Pancreas (tissue), 10 donors: ENCODE measurements at regions not wholly inside any gene's neighbourhood (a gene's known extent, or its start where the extent isn't known, plus 50 kb on each side); places are given as distances from the start of the nearest gene placed in this dataset.

Experiments used
- ATAC-seq, 4 donors: fragments of 200-7000 bp; cut with Tn5 transposase; one replicate each; pipeline versions ENCODE4 v1.8.0 to v1.9.1; 2020; ENCODE audit warnings: mild to moderate bottlenecking in 4 of 4, moderate library complexity in 4 of 4
- DNase-seq, 6 donors: peaks; one replicate each; pipeline ENCODE4 v3.0.0-alpha.2; 2020
- FAIRE-seq: peaks from 2 replicates; lab custom pipeline; 2012; peaks lifted over from hg19 to GRCh38; lab: Jason Lieb, UNC
- H3K27ac ChIP-seq, 4 donors: fragments of 200-600 bp; sonication (generic); 1 replicate in 3 of 4; 2 replicates in 1 of 4; pipeline versions ENCODE4 v1.5.0 to v1.8.0; 2020
- H3K27me3 ChIP-seq, 4 donors: fragments of 200-600 bp; one replicate each; pipeline ENCODE4 v1.8.0; 2021
- H3K36me3 ChIP-seq, 3 donors: fragments of 200-600 bp; sonication (generic) in 1 of 3; one replicate each; pipeline versions ENCODE4 v1.5.0 to v1.8.0; 2020 to 2021
- H3K4me1 ChIP-seq, 3 donors: fragments of 200-600 bp; one replicate each; pipeline ENCODE4 v1.8.0; 2021
- H3K4me3 ChIP-seq, 4 donors: fragments of 200-600 bp; sonication (generic) in 2 of 4; one replicate each; pipeline versions ENCODE4 v1.5.0 to v1.8.0; 2020 to 2021
- H3K9me3 ChIP-seq, 4 donors: fragments of 200-600 bp; one replicate each; pipeline ENCODE4 v1.8.0; 2021
- CTCF ChIP-seq, 4 donors: fragments of 200-600 bp; sonication (generic) in 3 of 4; IDR thresholded peaks; one replicate each; pipeline versions ENCODE4 v1.5.0 to v1.8.0; 2021; ENCODE audit warnings: antibody characterized with exemption in 4 of 4
- WGBS, 2 donors: extraction: QIAGEN DNeasy Blood & Tissue Kit; methylation state at CpG; one replicate each; pipeline ENCODE4 v1.1.7; 2013; 5-methylcytosine and 5-hydroxymethylcytosine counted together
- intact Hi-C, 3 donors: fragments of 100-400 bp; cut with DNase I; formaldehyde crosslinking; loops; one replicate each; pipeline versions ENCODE4 v1.11.1 to v1.14.2; 2022
- donor health status: healthy with polysubstance abuse.
- donor health status: DM: no; HTN: no; CAD: no; lungs with moderate emphysema.
- donor health status: DM: no; HTN: no; CAD: no.
- donor health status: control.
- donor health status: control.
- donor health status: Bipolar disorder and iron deficiency.
- donor health status: DM: yes; HTN: yes; CAD: no.
- donor health status: DM: no; HTN: no; CAD: no.
- donor health status: DM: no; HTN: no; CAD: no.
- donor health status: DM: yes; HTN: yes; CAD: no.

- peaks cover 17 to 35% (median 28%) of the 10 kb centered on the region in 3 donors for H3K4me1 ChIP-seq
- no peak overlapping the region for H3K27ac ChIP-seq
- no peak for FAIRE-seq
- no peaks in the 10 kb centered on the region for H3K9me3 ChIP-seq
- 44 to 51% methylated on average over 2 of the region's 2 CpGs for WGBS, 2 donors
- H3K27me3 ChIP-seq = no peaks in the 10 kb centered on the region
- H3K36me3 ChIP-seq = no peaks in the 10 kb centered on the region
- no peak for TF ChIP-seq CTCF (IDR thresholded peaks at IDR 0.05)
- DNase-seq = no peak
- H3K4me3 ChIP-seq = no peak overlapping the region
- no peak for ATAC-seq
- intact Hi-C loops = no loop called here
Observed at GRCh38 chr6:139546106-139546472, 171.6 kb upstream of the CITED2 start.

GRCh38 chr6:139545206-139546105 lies 171.0 kb upstream of the CITED2 start:
- intact Hi-C loops = no loop called here
- DNase-seq = no peak
- no peak overlapping the region for H3K27ac ChIP-seq
- peak in 2 of 4 donors; percentile 46 to 61 for ATAC-seq
- no peaks in the 10 kb centered on the region for H3K36me3 ChIP-seq
- FAIRE-seq = no peak
- H3K4me1 ChIP-seq = peaks cover 17 to 36% (median 28%) of the 10 kb centered on the region in 3 donors
- H3K9me3 ChIP-seq = no peaks in the 10 kb centered on the region
- H3K27me3 ChIP-seq = no peaks in the 10 kb centered on the region
- H3K4me3 ChIP-seq = no peak overlapping the region
- no peak for TF ChIP-seq CTCF (IDR thresholded peaks at IDR 0.05)
- WGBS, 2 donors = 29 to 34% methylated on average over 6 of the region's 6 CpGs

- H3K27ac ChIP-seq = no peak overlapping the region
- H3K27me3 ChIP-seq = no peaks in the 10 kb centered on the region
- TF ChIP-seq CTCF (IDR thresholded peaks at IDR 0.05) = no peak
- H3K4me3 ChIP-seq = no peak overlapping the region
- H3K9me3 ChIP-seq = no peaks in the 10 kb centered on the region
- ATAC-seq = no peak
- no peak for FAIRE-seq
- intact Hi-C loops = no loop called here
- H3K36me3 ChIP-seq = no peaks in the 10 kb centered on the region
- no peak for DNase-seq
- 88 to 91% methylated on average over 2 of the region's 2 CpGs for WGBS, 2 donors
- H3K4me1 ChIP-seq = peaks cover 17 to 37% (median 28%) of the 10 kb centered on the region in 3 donors
Observed at GRCh38 chr6:139544701-139545057, 170.2 kb upstream of the CITED2 start.

- no peak for TF ChIP-seq CTCF (IDR thresholded peaks at IDR 0.05)
- no peak for FAIRE-seq
- Histone ChIP-seq H3K36me3 (no peaks in the 10 kb centered on the region), H3K27ac (no peak overlapping the region), H3K9me3 (no peaks in the 10 kb centered on the region), H3K4me3 (no peak overlapping the region), H3K27me3 (no peaks in the 10 kb centered on the region), H3K4me1 (peaks cover 14 to 37% (median 23%) of the 10 kb centered on the region in 3 donors)
- intact Hi-C loops = no loop called here
- WGBS, 2 donors = 93 to 97% methylated on average over 3 of the region's 3 CpGs
- ATAC-seq = no peak
- no peak for DNase-seq
Observed at GRCh38 chr6:139542351-139542750, 167.9 kb upstream of the CITED2 start.

- no peak overlapping the region for H3K4me3 ChIP-seq
- DNase-seq (no peak), FAIRE-seq (no peak), ATAC-seq (no peak)
- no peaks in the 10 kb centered on the region for H3K36me3 ChIP-seq
- H3K9me3 ChIP-seq = no peaks in the 10 kb centered on the region
- TF ChIP-seq CTCF (IDR thresholded peaks at IDR 0.05) = no peak
- H3K27ac ChIP-seq = no peak overlapping the region
- H3K27me3 ChIP-seq = no peaks in the 10 kb centered on the region
- intact Hi-C loops = no loop called here
- 59 to 75% methylated on average over 1 of the region's 1 CpG for WGBS, 2 donors
- peaks cover 9 to 36% (median 10%) of the 10 kb centered on the region in 3 donors for H3K4me1 ChIP-seq
Observed at GRCh38 chr6:139540894-139541293, 166.4 kb upstream of the CITED2 start.
